OCI-LY3 (cell line): ENCODE measurements at regions not wholly inside any gene's neighbourhood (a gene's known extent, or its start where the extent isn't known, plus 50 kb on each side); places are given as distances from the start of the nearest gene placed in this dataset.

Experiments
- H2AFZ ChIP-seq: fragments of 200-600, 300-600 bp; shearing (Covaris generic); 2 replicates; pipeline ENCODE4 v1.6.0; 2014; ENCODE audit warnings: antibody characterized with exemption, low read depth, low read length
- H3K27ac ChIP-seq: fragments of 200-600, 300-600 bp; sonication (generic); 2 replicates; pipeline ENCODE4 v1.5.1; 2014; ENCODE audit warnings: mild to moderate bottlenecking, low read length, moderate library complexity, mixed read lengths
- H3K27me3 ChIP-seq: fragments of 200-600, 300-600 bp; sonication (generic); 2 replicates; pipeline ENCODE4 v1.6.1; 2014; ENCODE audit warnings: low read depth, low read length, mixed read lengths
- H3K36me3 ChIP-seq: fragments of 200-600, 300-600 bp; sonication (generic); replicated peaks from 2 replicates; pipeline ENCODE3; 2014; ENCODE audit warnings: low read depth, low read length, mixed read lengths
- H3K4me1 ChIP-seq: fragments of 300-600, 200-600 bp; sonication (generic); 2 replicates; pipeline ENCODE4 v1.6.1; 2014; ENCODE audit warnings: low read length, mixed read lengths
- H3K4me2 ChIP-seq: fragments of 200-600, 300-600 bp; sonication (generic); 2 replicates; pipeline ENCODE4 v1.6.1; 2014; ENCODE audit warnings: low read length, mixed read lengths
- H3K4me3 ChIP-seq: fragments of 300-600, 200-600 bp; sonication (generic); 2 replicates; pipeline ENCODE4 v1.5.1; 2014; ENCODE audit warnings: antibody characterized with exemption, mild to moderate bottlenecking, low read length, moderate library complexity
- H3K79me2 ChIP-seq: fragments of 300-600, 200-600 bp; shearing (Covaris generic); 2 replicates; pipeline ENCODE4 v1.6.1; 2014; ENCODE audit warnings: mild to moderate bottlenecking, low read length, mixed read lengths
- H3K9ac ChIP-seq: fragments of 300-600, 200-600 bp; shearing (Covaris generic); 2 replicates; pipeline ENCODE4 v1.6.0; 2014; ENCODE audit warnings: mild to moderate bottlenecking, low read length, moderate library complexity
- H3K9me3 ChIP-seq: fragments of 200-600, 300-600 bp; shearing (Covaris generic); 2 replicates; pipeline ENCODE4 v1.6.1; 2014; ENCODE audit warnings: low read length, mixed read lengths; ENCODE audit not compliant: insufficient read depth
- H4K20me1 ChIP-seq: fragments of 200-600, 300-600 bp; sonication (generic); 2 replicates; pipeline ENCODE4 v1.6.1; 2016; ENCODE audit warnings: low read length, mixed read lengths; ENCODE audit not compliant: insufficient read depth
- EZH2phosphoT487 ChIP-seq: fragments of 200-600 bp; shearing (Covaris generic); IDR thresholded peaks from 2 replicates; pipeline ENCODE4 v1.6.1; 2018; ENCODE audit warnings: antibody characterized with exemption, mixed run types, low read depth
- TF ChIP-seq, protein P1 (sequence below): fragments of 200-600, 300-600 bp; sonication (generic); IDR thresholded peaks from 2 replicates; pipeline ENCODE4 v1.5.1; 2014; ENCODE audit warnings: antibody characterized with exemption, low read length, low read depth

- Histone ChIP-seq H3K27ac (no peak overlapping the region), H3K27me3 (no peaks in the 10 kb centered on the region), H3K36me3 (no peaks in the 10 kb centered on the region), H3K4me2 (no peak overlapping the region), H2AFZ (no peak overlapping the region), H4K20me1 (no peaks in the 10 kb centered on the region), H3K4me1 (peaks cover 16% of the 10 kb centered on the region), H3K9me3 (no peaks in the 10 kb centered on the region), H3K79me2 (no peaks in the 10 kb centered on the region), H3K4me3 (no peak overlapping the region), H3K9ac (no peak overlapping the region)
- TF ChIP-seq, protein P1, sequence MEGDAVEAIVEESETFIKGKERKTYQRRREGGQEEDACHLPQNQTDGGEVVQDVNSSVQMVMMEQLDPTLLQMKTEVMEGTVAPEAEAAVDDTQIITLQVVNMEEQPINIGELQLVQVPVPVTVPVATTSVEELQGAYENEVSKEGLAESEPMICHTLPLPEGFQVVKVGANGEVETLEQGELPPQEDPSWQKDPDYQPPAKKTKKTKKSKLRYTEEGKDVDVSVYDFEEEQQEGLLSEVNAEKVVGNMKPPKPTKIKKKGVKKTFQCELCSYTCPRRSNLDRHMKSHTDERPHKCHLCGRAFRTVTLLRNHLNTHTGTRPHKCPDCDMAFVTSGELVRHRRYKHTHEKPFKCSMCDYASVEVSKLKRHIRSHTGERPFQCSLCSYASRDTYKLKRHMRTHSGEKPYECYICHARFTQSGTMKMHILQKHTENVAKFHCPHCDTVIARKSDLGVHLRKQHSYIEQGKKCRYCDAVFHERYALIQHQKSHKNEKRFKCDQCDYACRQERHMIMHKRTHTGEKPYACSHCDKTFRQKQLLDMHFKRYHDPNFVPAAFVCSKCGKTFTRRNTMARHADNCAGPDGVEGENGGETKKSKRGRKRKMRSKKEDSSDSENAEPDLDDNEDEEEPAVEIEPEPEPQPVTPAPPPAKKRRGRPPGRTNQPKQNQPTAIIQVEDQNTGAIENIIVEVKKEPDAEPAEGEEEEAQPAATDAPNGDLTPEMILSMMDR: no peak
- no peak for TF ChIP-seq EZH2phosphoT487
Measured at GRCh38 chr5:115419846-115420585, 123.6 kb upstream of the CCDC112 start.

DNA sequence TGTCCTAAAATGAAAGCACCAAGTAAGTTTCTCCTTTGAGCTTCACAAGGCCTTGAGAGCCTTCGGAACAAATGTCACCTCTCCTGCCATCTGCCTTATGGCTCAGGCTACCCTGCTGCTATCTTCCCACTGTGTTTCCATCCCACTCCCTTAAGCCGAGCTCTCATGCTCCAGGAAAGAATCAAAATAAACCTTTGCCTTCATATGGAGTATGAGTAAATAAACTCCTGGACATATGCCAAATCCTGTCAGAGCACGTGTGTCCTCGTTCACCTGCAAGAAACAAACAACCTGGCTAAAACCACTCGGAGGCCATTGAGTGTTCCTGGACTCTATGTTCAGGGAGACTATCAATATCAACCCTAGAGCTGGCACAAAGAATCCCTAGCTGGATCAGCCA lies 122.3 kb upstream of the CCDC112 start:
- no peaks in the 10 kb centered on the region for H3K79me2 ChIP-seq
- H2AFZ ChIP-seq: no peak overlapping the region
- H3K27me3 ChIP-seq: no peaks in the 10 kb centered on the region
- no peak overlapping the region for H3K4me3 ChIP-seq
- H3K9ac ChIP-seq: no peak overlapping the region
- peaks cover 12% of the 10 kb centered on the region for H3K4me1 ChIP-seq
- TF ChIP-seq, protein P1: no peak
- TF ChIP-seq EZH2phosphoT487: no peak
- H4K20me1 ChIP-seq: no peaks in the 10 kb centered on the region
- no peak overlapping the region for H3K4me2 ChIP-seq
- no peaks in the 10 kb centered on the region for H3K36me3 ChIP-seq
- no peaks in the 10 kb centered on the region for H3K9me3 ChIP-seq
- H3K27ac ChIP-seq: no peak overlapping the region

GRCh38 chr5:115417076-115417475 lies 120.6 kb upstream of the CCDC112 start:
- Histone ChIP-seq H3K4me1 (peaks cover 9% of the 10 kb centered on the region), H3K9ac (no peak overlapping the region), H3K27me3 (no peaks in the 10 kb centered on the region), H3K9me3 (no peaks in the 10 kb centered on the region), H3K27ac (no peak overlapping the region), H3K79me2 (no peaks in the 10 kb centered on the region), H2AFZ (no peak overlapping the region), H4K20me1 (no peaks in the 10 kb centered on the region), H3K4me3 (no peak overlapping the region), H3K4me2 (no peak overlapping the region), H3K36me3 (no peaks in the 10 kb centered on the region)
- no peak for TF ChIP-seq EZH2phosphoT487
- TF ChIP-seq, protein P1: no peak

- Histone ChIP-seq H3K4me2 (no peak overlapping the region), H3K36me3 (no peaks in the 10 kb centered on the region), H3K4me3 (no peak overlapping the region), H3K4me1 (peaks cover 4% of the 10 kb centered on the region), H3K27ac (no peak overlapping the region), H2AFZ (no peak overlapping the region), H3K27me3 (no peaks in the 10 kb centered on the region), H4K20me1 (no peaks in the 10 kb centered on the region), H3K9me3 (no peaks in the 10 kb centered on the region), H3K9ac (no peak overlapping the region), H3K79me2 (no peaks in the 10 kb centered on the region)
- TF ChIP-seq, protein P1: no peak
- TF ChIP-seq EZH2phosphoT487: no peak
Measured at GRCh38 chr5:115415143-115415491, 118.7 kb upstream of the CCDC112 start.
